GM19023 (cell line): ENCODE measurements at regions not wholly inside any gene's neighbourhood (a gene's known extent, or its start where the extent isn't known, plus 50 kb on each side); places are given as distances from the start of the nearest gene placed in this dataset.

Source experiments
- ATAC-seq: cut with Tn5 transposase; IDR thresholded peaks from one replicate; pipeline ENCODE4 v1.9.1; 2021; ENCODE audit warnings: mild to moderate bottlenecking, moderate library complexity; ENCODE audit not compliant: unreplicated experiment

GRCh38 chr11:86193297-86194095, 51.1 kb upstream of the EED start:
- ATAC-seq = peak; percentile 95

- ATAC-seq = no peak
Measured at GRCh38 chr11:86192519-86193257, 51.9 kb upstream of the EED start.

GRCh38 chr11:86191874-86192273, 52.7 kb upstream of the EED start:
- no peak for ATAC-seq

- ATAC-seq = no peak
Measured at GRCh38 chr11:86187027-86187426, 57.5 kb upstream of the EED start.

GRCh38 chr11:86186386-86186785, 58.2 kb upstream of the EED start:
- ATAC-seq = no peak

GRCh38 chr11:86185381-86185750, 59.2 kb upstream of the EED start:
- ATAC-seq = no peak

- ATAC-seq = no peak
Measured at GRCh38 chr11:86184728-86185380, 59.7 kb upstream of the EED start.

GRCh38 chr11:86183694-86184093, 60.9 kb upstream of the EED start:
- ATAC-seq = no peak

GRCh38 chr11:86182976-86183584, 61.5 kb upstream of the EED start:
- peak; percentile 83 for ATAC-seq

- no peak for ATAC-seq
Measured at GRCh38 chr11:86181379-86181778, 63.2 kb upstream of the EED start.

- ATAC-seq = no peak
Measured at GRCh38 chr11:86180851-86181250, 63.7 kb upstream of the EED start.

- no peak for ATAC-seq
Measured at GRCh38 chr11:86180423-86180822, 64.1 kb upstream of the EED start.

- no peak for ATAC-seq
Measured at GRCh38 chr11:86179646-86180064, 64.9 kb upstream of the EED start.

GRCh38 chr11:86177302-86177701, 67.3 kb upstream of the EED start:
- no peak for ATAC-seq

- peak; percentile 83 for ATAC-seq
Measured at GRCh38 chr11:86176165-86176884, 68.2 kb upstream of the EED start.

GRCh38 chr11:86175626-86176025, 68.9 kb upstream of the EED start:
- no peak for ATAC-seq

- ATAC-seq = no peak
Measured at GRCh38 chr11:86175191-86175590, 69.4 kb upstream of the EED start.

- no peak for ATAC-seq
Measured at GRCh38 chr11:86174101-86175046, 70.2 kb upstream of the EED start.

GRCh38 chr11:86172894-86173293, 71.7 kb upstream of the EED start:
- ATAC-seq = no peak

GRCh38 chr11:86171627-86172026, 72.9 kb upstream of the EED start:
- ATAC-seq = no peak
